K562 (cell line): ENCODE measurements at regions not wholly inside any gene's neighbourhood (a gene's known extent, or its start where the extent isn't known, plus 50 kb on each side); places are given as distances from the start of the nearest gene placed in this dataset.

Experiments used
- ATAC-seq: fragments of 200-7000 bp; cut with Tn5 transposase; 3 replicates; pipeline ENCODE4 v1.9.1; 2020; ENCODE audit warnings: moderate library complexity
- BruUV-seq: library from RNA; stranded (reverse); fragments of 400-500 nt; replicated peaks from 2 replicates; lab custom pipeline; 2021; lab: Mats Ljungman, UMichigan
- CTCF ChIA-PET: fragments of 300-600 bp; formaldehyde crosslinking; extraction: SDS; loops from one replicate; lab custom pipeline; 2021; ENCODE audit warnings: low intra/inter-chr PET ratio; lab: Yijun Ruan, JAX
- POLR2A ChIA-PET: fragments of 300-600, 350-650 bp; sonication (Branson Sonifier 250); formaldehyde crosslinking; extraction: SDS; loops from one replicate; lab custom pipeline; 2021; ENCODE audit warnings: antibody characterized with exemption, inconsistent platforms; lab: Yijun Ruan, JAX
- DNase-seq, 4 experiments: peaks; one replicate each; pipeline versions ENCODE4 v3.0.0 to v3.0.0-alpha.2; 2011 to 2018; ENCODE audit warnings: low spot score in 3 of 4, mixed read lengths in 3 of 4; ENCODE audit errors: extremely low read depth in 1 of 4
- FAIRE-seq: peaks from 2 replicates; lab custom pipeline; 2011; peaks lifted over from hg19 to GRCh38; lab: Jason Lieb, UNC
- H2AFZ ChIP-seq: 2 replicates; pipeline ENCODE4 v1.6.0; 2011; ENCODE audit warnings: low read depth, low read length, control low read depth, inconsistent platforms
- H3K27ac ChIP-seq: fragments of 200-600 bp; 3 replicates; pipeline ENCODE4 v1.8.0; 2011; ENCODE audit warnings: low read depth, mild to moderate bottlenecking, control low read depth, inconsistent platforms, low read length, moderate library complexity, mixed read lengths; ENCODE audit errors: extremely low read depth
- H3K27me3 ChIP-seq, 2 experiments: fragments of 300-600 bp in 1 of 2; 2 replicates in 1 of 2; 3 replicates in 1 of 2; pipeline versions ENCODE4 v1.6.0 to v1.8.0; 2011; ENCODE audit warnings: inconsistent platforms in 2 of 2, low read length in 2 of 2, mild to moderate bottlenecking in 1 of 2, mixed read lengths in 1 of 2, moderate library complexity in 1 of 2; ENCODE audit not compliant: control insufficient read depth in 2 of 2, insufficient read depth in 2 of 2
- H3K36me3 ChIP-seq: fragments of 300-600 bp; 3 replicates; pipeline ENCODE4 v1.8.0; 2011; ENCODE audit warnings: mild to moderate bottlenecking, low read length, inconsistent platforms; ENCODE audit not compliant: control insufficient read depth, insufficient read depth
- H3K4me1 ChIP-seq, 2 experiments: fragments of 200-600 bp in 1 of 2; replicated peaks in 1 of 2; 2 replicates in 1 of 2; 3 replicates in 1 of 2; pipeline versions ENCODE4 v1.5.1 to v1.8.0; 2011; ENCODE audit warnings: inconsistent platforms in 2 of 2, low read length in 2 of 2, mild to moderate bottlenecking in 1 of 2, mixed read lengths in 1 of 2, moderate library complexity in 1 of 2; ENCODE audit not compliant: control insufficient read depth in 2 of 2, insufficient read depth in 2 of 2
- H3K4me2 ChIP-seq: 2 replicates; pipeline ENCODE4 v1.6.1; 2011; ENCODE audit warnings: low read length, control low read depth, inconsistent platforms, mixed read lengths; ENCODE audit not compliant: insufficient read depth
- H3K4me3 ChIP-seq: fragments of 200-600 bp; sonication (generic), shearing (Covaris generic); 2 replicates; pipeline ENCODE4 v1.5.1; 2016; ENCODE audit warnings: control low read depth, inconsistent platforms
- H3K79me2 ChIP-seq: fragments of 200-600 bp; 3 replicates; pipeline ENCODE4 v1.8.0; 2011; ENCODE audit warnings: low read length, inconsistent platforms; ENCODE audit not compliant: control insufficient read depth, insufficient read depth
- H3K9ac ChIP-seq, 2 experiments: 2 replicates each; pipeline versions ENCODE4 v1.6.0 to v1.6.1; 2011; ENCODE audit warnings: low read depth in 2 of 2, low read length in 2 of 2, control low read depth in 1 of 2, inconsistent platforms in 1 of 2, mild to moderate bottlenecking in 1 of 2, mixed read lengths in 1 of 2; ENCODE audit not compliant: insufficient read depth in 1 of 2
- H3K9me1 ChIP-seq: one replicate; pipeline ENCODE4 v1.6.0; 2011; ENCODE audit warnings: inconsistent platforms, mild to moderate bottlenecking, low read length, moderate library complexity; ENCODE audit not compliant: control insufficient read depth, insufficient read depth
- H3K9me3 ChIP-seq: replicated peaks from 2 replicates; pipeline ENCODE4 v1.5.1; 2011; ENCODE audit warnings: low read depth, low read length, inconsistent platforms; ENCODE audit not compliant: control insufficient read depth, insufficient read depth
- H4K20me1 ChIP-seq: replicated peaks from 2 replicates; pipeline ENCODE4 v1.6.1; 2011; ENCODE audit warnings: low read length, inconsistent platforms, mixed read lengths; ENCODE audit not compliant: control insufficient read depth, insufficient read depth
- FOXA3 ChIP-seq, 2 experiments: fragments of 450-650 bp in 1 of 2; sonication (generic) in 1 of 2; formaldehyde crosslinking; IDR thresholded peaks in 1 of 2; conservative IDR thresholded peaks in 1 of 2; 2 replicates each; pipeline versions ENCODE4 v1.4.0 to v1.8.0; 2020 to 2022; ENCODE audit warnings: mild to moderate bottlenecking in 2 of 2, missing genetic modification reagents in 1 of 2
- MYBL2 ChIP-seq, 2 experiments: fragments of 450-650 bp in 1 of 2; sonication (generic) in 1 of 2; formaldehyde crosslinking in 1 of 2; IDR thresholded peaks; 2 replicates each; pipeline versions ENCODE4 v1.6.1 to v1.8.1; 2017 to 2022; ENCODE audit warnings: borderline replicate concordance in 1 of 2, inconsistent platforms in 1 of 2, low read depth in 1 of 2, mild to moderate bottlenecking in 1 of 2, missing genetic modification reagents in 1 of 2, moderate library complexity in 1 of 2
- NRF1 ChIP-seq, 2 experiments: fragments of 450-650 bp; IDR thresholded peaks in 1 of 2; conservative IDR thresholded peaks in 1 of 2; 2 replicates each; pipeline ENCODE4 v1.6.1; 2014; ENCODE audit warnings: mild to moderate bottlenecking in 2 of 2
- PHTF2 ChIP-seq: fragments of 250-450 bp; sonication (Bioruptor Pico); IDR thresholded peaks from 2 replicates; pipeline ENCODE4 v1.5.0; 2021; ENCODE audit warnings: mild to moderate bottlenecking
- U2AF1 ChIP-seq: fragments of 200-400 bp; formaldehyde crosslinking; optimal IDR thresholded peaks from 2 replicates; pipeline ENCODE3; 2017; ENCODE audit warnings: mild to moderate bottlenecking, low read depth, low read length, moderate library complexity
- XRCC4 ChIP-seq: IDR thresholded peaks from one replicate; pipeline ENCODE4 v1.6.1; 2011; ENCODE audit not compliant: insufficient read depth, insufficient read length; ENCODE audit errors: extremely low read depth
- ZNF695 ChIP-seq: fragments of 450-650 bp; formaldehyde crosslinking; IDR thresholded peaks from 2 replicates; pipeline ENCODE4 v1.4.0; 2020; ENCODE audit warnings: mild to moderate bottlenecking, moderate library complexity
- WGBS: fragments of 100-300 bp; shearing (Covaris generic); methylation state at CpG from one replicate; pipeline ENCODE4 v1.1.6; 2016; ENCODE audit warnings: low coverage, mixed read lengths; ENCODE audit not compliant: insufficient coverage; ENCODE audit errors: missing lambda C conversion rate; 5-methylcytosine and 5-hydroxymethylcytosine counted together
- in situ Hi-C: fragments of 300-500 bp; cut with MboI; formaldehyde crosslinking; loops from 4 replicates; pipeline ENCODE4 v1.15.0; 2018; ENCODE audit warnings: inconsistent platforms, mixed read lengths
- intact Hi-C: fragments of 100-400 bp; cut with micrococcal nuclease; formaldehyde crosslinking; loops from 2 replicates; pipeline ENCODE4 v1.14.2; 2022
- TF ChIP-seq, protein P1 (sequence below), 2 experiments: fragments of 450-650 bp in 1 of 2; sonication (generic) in 1 of 2; formaldehyde crosslinking; conservative IDR thresholded peaks; 2 replicates each; pipeline versions ENCODE4 v1.4.0 to v1.8.1; 2020 to 2022; ENCODE audit warnings: mild to moderate bottlenecking in 1 of 2, missing genetic modification reagents in 1 of 2
- TF ChIP-seq, protein P2 (sequence below): fragments of 200-800 bp; sonication (Bioruptor generic); IDR thresholded peaks from 2 replicates; pipeline ENCODE4 v1.6.1; 2017; ENCODE audit warnings: missing genetic modification characterization, missing compliant biosample characterization

DNA sequence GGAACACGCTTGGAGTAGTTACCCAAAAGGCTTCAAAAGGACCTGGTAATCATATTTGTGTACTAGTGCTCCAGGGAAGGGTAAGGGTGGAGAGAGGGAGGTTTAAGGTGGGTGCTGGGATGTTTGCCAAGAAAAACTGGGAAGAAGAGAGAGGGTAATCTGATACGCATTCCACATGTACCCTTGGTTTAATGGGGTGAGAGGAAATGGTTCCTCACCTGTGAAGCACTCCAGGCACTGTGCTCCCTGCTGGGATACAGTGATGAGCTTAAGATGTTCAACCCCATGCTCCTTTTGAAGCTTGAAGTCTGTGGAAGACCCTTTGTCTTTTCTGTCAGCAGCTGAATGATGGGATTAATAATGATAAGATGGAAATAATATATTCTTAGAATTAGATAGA lies 98.4 kb downstream of the COX7C start:
- H3K9me1 ChIP-seq, result no peaks in the 10 kb centered on the region
- H3K36me3 ChIP-seq, result no peaks in the 10 kb centered on the region
- H3K79me2 ChIP-seq, result no peaks in the 10 kb centered on the region
- in situ Hi-C loops (no loop called here), intact Hi-C loops (no loop called here)
- H3K4me3 ChIP-seq, result no peak overlapping the region
- POLR2A ChIA-PET, result no interaction called here
- no TSS peak for BruUV-seq
- no peaks in the 10 kb centered on the region for H3K9me3 ChIP-seq
- H3K27me3 ChIP-seq, result no peaks in the 10 kb centered on the region
- WGBS, result 2% methylated on average over 2 of the region's 2 CpGs
- ATAC-seq (no peak), FAIRE-seq (no peak)
- no peaks in the 10 kb centered on the region for H4K20me1 ChIP-seq
- H2AFZ ChIP-seq, result no peak overlapping the region
- H3K4me2 ChIP-seq, result no peak overlapping the region
- no peaks in the 10 kb centered on the region for H3K4me1 ChIP-seq
- no peak overlapping the region for H3K27ac ChIP-seq
- TF ChIP-seq MYBL2 (IDR thresholded peaks at IDR 0.05; ENCODE audit: low read depth), result no peak
- no peak for TF ChIP-seq MYBL2 (CRISPR knock-in tag; IDR thresholded peaks at IDR 0.05; ENCODE audit: borderline replicate concordance)
- no peak for TF ChIP-seq U2AF1
- no peak for TF ChIP-seq NRF1 (conservative IDR thresholded peaks at IDR 0.05 in 1 of 2, IDR thresholded peaks at IDR 0.05 in 1 of 2)
- no peak for TF ChIP-seq FOXA3 (CRISPR knock-in tag; conservative IDR thresholded peaks at IDR 0.05 in 1 of 2, IDR thresholded peaks at IDR 0.05 in 1 of 2)
- no peak for TF ChIP-seq XRCC4
- TF ChIP-seq, protein P1, sequence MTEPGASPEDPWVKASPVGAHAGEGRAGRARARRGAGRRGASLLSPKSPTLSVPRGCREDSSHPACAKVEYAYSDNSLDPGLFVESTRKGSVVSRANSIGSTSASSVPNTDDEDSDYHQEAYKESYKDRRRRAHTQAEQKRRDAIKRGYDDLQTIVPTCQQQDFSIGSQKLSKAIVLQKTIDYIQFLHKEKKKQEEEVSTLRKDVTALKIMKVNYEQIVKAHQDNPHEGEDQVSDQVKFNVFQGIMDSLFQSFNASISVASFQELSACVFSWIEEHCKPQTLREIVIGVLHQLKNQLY (CRISPR knock-in tag; conservative IDR thresholded peaks at IDR 0.05), result no peak
- TF ChIP-seq PHTF2 (CRISPR knock-in tag), result no peak
- TF ChIP-seq, protein P2, sequence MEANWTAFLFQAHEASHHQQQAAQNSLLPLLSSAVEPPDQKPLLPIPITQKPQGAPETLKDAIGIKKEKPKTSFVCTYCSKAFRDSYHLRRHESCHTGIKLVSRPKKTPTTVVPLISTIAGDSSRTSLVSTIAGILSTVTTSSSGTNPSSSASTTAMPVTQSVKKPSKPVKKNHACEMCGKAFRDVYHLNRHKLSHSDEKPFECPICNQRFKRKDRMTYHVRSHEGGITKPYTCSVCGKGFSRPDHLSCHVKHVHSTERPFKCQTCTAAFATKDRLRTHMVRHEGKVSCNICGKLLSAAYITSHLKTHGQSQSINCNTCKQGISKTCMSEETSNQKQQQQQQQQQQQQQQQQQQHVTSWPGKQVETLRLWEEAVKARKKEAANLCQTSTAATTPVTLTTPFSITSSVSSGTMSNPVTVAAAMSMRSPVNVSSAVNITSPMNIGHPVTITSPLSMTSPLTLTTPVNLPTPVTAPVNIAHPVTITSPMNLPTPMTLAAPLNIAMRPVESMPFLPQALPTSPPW, result no peak
- no peak for TF ChIP-seq ZNF695 (CRISPR knock-in tag)
- TF ChIP-seq, all 486 proteins: peak for 0
- H3K9ac ChIP-seq, result no peak overlapping the region
- DNase-seq, result no peak
- CTCF ChIA-PET, result no interaction called here
